Adrenal gland (tissue), 5 donors: ENCODE measurements at regions not wholly inside any gene's neighbourhood (a gene's known extent, or its start where the extent isn't known, plus 50 kb on each side); places are given as distances from the start of the nearest gene placed in this dataset.

Source experiments
- CTCF ChIP-seq, 6 experiments: fragments of 450-650 bp in 4 of 6; fragments of 200-600 bp in 2 of 6; sonication (generic) in 1 of 6; IDR thresholded peaks; 1 replicate in 5 of 6; 2 replicates in 1 of 6; pipeline versions ENCODE4 v1.5.1 to v1.8.0; 2016 to 2021; ENCODE audit warnings: antibody characterized with exemption in 6 of 6, mild to moderate bottlenecking in 2 of 6, moderate library complexity in 1 of 6
- POLR2A ChIP-seq, 2 donors: fragments of 450-650 bp; IDR thresholded peaks; one replicate each; pipeline ENCODE4 v1.6.1; 2017; ENCODE audit warnings: antibody characterized with exemption in 2 of 2, mild to moderate bottlenecking in 2 of 2, moderate library complexity in 1 of 2
- donor health status: DM: no; HTN: no; CAD: no.

- no peak for TF ChIP-seq POLR2A (IDR thresholded peaks at IDR 0.05)
- no peak for TF ChIP-seq CTCF (IDR thresholded peaks at IDR 0.05)
These were observed 782.2 kb upstream of the NCAM2 start for GRCh38 chr21:20215959-20216358.
